Pancreas (tissue), 10 donors: ENCODE measurements at regions not wholly inside any gene's neighbourhood (a gene's known extent, or its start where the extent isn't known, plus 50 kb on each side); places are given as distances from the start of the nearest gene placed in this dataset.
A peak's percentile ranks its signal among the peaks of the same experiment; 100 is the strongest.

Experiments
- ATAC-seq, 4 donors: fragments of 200-7000 bp; cut with Tn5 transposase; one replicate each; pipeline versions ENCODE4 v1.8.0 to v1.9.1; 2020; ENCODE audit warnings: mild to moderate bottlenecking in 4 of 4, moderate library complexity in 4 of 4
- DNase-seq, 6 donors: peaks; one replicate each; pipeline ENCODE4 v3.0.0-alpha.2; 2020
- FAIRE-seq: peaks from 2 replicates; lab custom pipeline; 2012; peaks lifted over from hg19 to GRCh38; lab: Jason Lieb, UNC
- H3K27ac ChIP-seq, 4 donors: fragments of 200-600 bp; sonication (generic); 1 replicate in 3 of 4; 2 replicates in 1 of 4; pipeline versions ENCODE4 v1.5.0 to v1.8.0; 2020
- H3K27me3 ChIP-seq, 4 donors: fragments of 200-600 bp; one replicate each; pipeline ENCODE4 v1.8.0; 2021
- H3K36me3 ChIP-seq, 3 donors: fragments of 200-600 bp; sonication (generic) in 1 of 3; one replicate each; pipeline versions ENCODE4 v1.5.0 to v1.8.0; 2020 to 2021
- H3K4me1 ChIP-seq, 3 donors: fragments of 200-600 bp; one replicate each; pipeline ENCODE4 v1.8.0; 2021
- H3K4me3 ChIP-seq, 4 donors: fragments of 200-600 bp; sonication (generic) in 2 of 4; one replicate each; pipeline versions ENCODE4 v1.5.0 to v1.8.0; 2020 to 2021
- H3K9me3 ChIP-seq, 4 donors: fragments of 200-600 bp; one replicate each; pipeline ENCODE4 v1.8.0; 2021
- CTCF ChIP-seq, 4 donors: fragments of 200-600 bp; sonication (generic) in 3 of 4; IDR thresholded peaks; one replicate each; pipeline versions ENCODE4 v1.5.0 to v1.8.0; 2021; ENCODE audit warnings: antibody characterized with exemption in 4 of 4
- WGBS, 2 donors: extraction: QIAGEN DNeasy Blood & Tissue Kit; methylation state at CpG; one replicate each; pipeline ENCODE4 v1.1.7; 2013; 5-methylcytosine and 5-hydroxymethylcytosine counted together
- intact Hi-C, 3 donors: fragments of 100-400 bp; cut with DNase I; formaldehyde crosslinking; loops; one replicate each; pipeline versions ENCODE4 v1.11.1 to v1.14.2; 2022
- donor health status: healthy with polysubstance abuse.
- donor health status: DM: no; HTN: no; CAD: no; lungs with moderate emphysema.
- donor health status: DM: no; HTN: no; CAD: no.
- donor health status: control.
- donor health status: control.
- donor health status: Bipolar disorder and iron deficiency.
- donor health status: DM: yes; HTN: yes; CAD: no.
- donor health status: DM: no; HTN: no; CAD: no.
- donor health status: DM: no; HTN: no; CAD: no.
- donor health status: DM: yes; HTN: yes; CAD: no.

- intact Hi-C loops = no loop called here
- Histone ChIP-seq H3K36me3 (no peaks in the 10 kb centered on the region), H3K9me3 (no peaks in the 10 kb centered on the region), H3K4me1 (peaks cover 19 to 39% (median 27%) of the 10 kb centered on the region in 3 donors), H3K27ac (peak overlapping the region in 2 of 4 donors; percentile 46 to 48), H3K27me3 (no peaks in the 10 kb centered on the region), H3K4me3 (no peak overlapping the region)
- DNase-seq = no peak
- ATAC-seq = no peak
- WGBS, 2 donors = 81% methylated on average over 3 of the region's 3 CpGs
- no peak for TF ChIP-seq CTCF (IDR thresholded peaks at IDR 0.05)
- FAIRE-seq = no peak
These were observed 82.9 kb downstream of the ARF6 start for GRCh38 chr14:49975799-49976198.

GRCh38 chr14:49977126-49977841, 84.4 kb downstream of the ARF6 start:
- Histone ChIP-seq H3K27me3 (no peaks in the 10 kb centered on the region), H3K27ac (peak overlapping the region in 1 of 4 donors; percentile 8), H3K36me3 (no peaks in the 10 kb centered on the region), H3K9me3 (no peaks in the 10 kb centered on the region), H3K4me1 (peaks cover 9 to 24% (median 14%) of the 10 kb centered on the region in 3 donors), H3K4me3 (no peak overlapping the region)
- FAIRE-seq (no peak), DNase-seq (no peak), ATAC-seq (no peak)
- intact Hi-C loops = no loop called here
- no peak for TF ChIP-seq CTCF (IDR thresholded peaks at IDR 0.05)
- 80 to 92% methylated on average over 5 of the region's 5 CpGs for WGBS, 2 donors

DNA sequence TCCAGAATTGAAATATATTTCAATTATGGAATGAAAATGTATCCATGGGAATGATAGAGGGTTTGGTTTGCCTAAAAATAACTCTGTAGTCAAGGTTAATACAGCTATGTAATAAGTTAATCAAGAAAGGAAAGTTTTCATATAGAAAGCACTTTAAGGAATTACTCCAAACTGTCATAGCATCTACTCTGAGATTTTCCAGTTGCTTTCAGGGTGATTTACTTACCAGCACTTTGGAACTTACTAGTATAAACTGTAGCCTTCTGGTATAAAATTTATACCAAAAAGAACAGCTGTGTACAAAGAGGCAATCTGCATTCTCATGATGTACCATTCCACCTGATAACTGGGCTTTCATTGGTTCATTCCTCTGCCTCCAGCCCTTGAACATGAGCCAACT, 87.1 kb downstream of the ARF6 start:
- TF ChIP-seq CTCF (IDR thresholded peaks at IDR 0.05) = no peak
- FAIRE-seq (no peak), ATAC-seq (no peak), DNase-seq (no peak)
- Histone ChIP-seq H3K9me3 (no peaks in the 10 kb centered on the region), H3K27ac (no peak overlapping the region), H3K4me3 (no peak overlapping the region), H3K27me3 (no peaks in the 10 kb centered on the region), H3K4me1 (peaks cover 0 to 10% (median 0%) of the 10 kb centered on the region in 3 donors), H3K36me3 (no peaks in the 10 kb centered on the region)
- intact Hi-C loops = no loop called here

DNA sequence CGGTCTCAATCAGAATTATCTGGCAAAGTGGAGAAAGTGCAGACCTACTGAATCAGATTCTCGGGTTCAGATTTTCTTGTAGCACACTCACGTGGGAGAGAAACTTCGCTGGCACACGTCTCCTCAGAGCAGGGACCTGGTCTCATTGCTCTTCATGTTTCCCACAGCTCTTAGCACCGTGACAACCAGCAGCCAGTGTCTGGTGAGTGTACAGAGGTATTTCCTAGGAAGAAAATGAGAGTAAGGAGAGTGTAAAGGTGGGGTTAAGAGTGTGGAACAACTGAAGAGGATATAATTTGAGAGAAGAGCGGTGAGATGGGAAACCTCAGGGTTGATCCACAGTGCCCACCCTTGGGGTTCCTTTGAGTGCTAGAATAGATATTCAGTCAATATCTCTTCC, 89.2 kb downstream of the ARF6 start:
- Histone ChIP-seq H3K4me1 (peaks cover 0 to 10% (median 9%) of the 10 kb centered on the region in 3 donors), H3K27me3 (no peaks in the 10 kb centered on the region), H3K9me3 (no peaks in the 10 kb centered on the region), H3K4me3 (peak overlapping the region in 1 of 4 donors; percentile 6), H3K36me3 (no peaks in the 10 kb centered on the region), H3K27ac (peak overlapping the region in 3 of 4 donors; percentile 14 to 52 (median 51))
- intact Hi-C loops = no loop called here
- 63 to 71% methylated on average over 7 of the region's 7 CpGs for WGBS, 2 donors
- DNase-seq (no peak), ATAC-seq (peak in 3 of 4 donors; percentile 14 to 27 (median 15)), FAIRE-seq (no peak)
- no peak for TF ChIP-seq CTCF (IDR thresholded peaks at IDR 0.05)

DNA sequence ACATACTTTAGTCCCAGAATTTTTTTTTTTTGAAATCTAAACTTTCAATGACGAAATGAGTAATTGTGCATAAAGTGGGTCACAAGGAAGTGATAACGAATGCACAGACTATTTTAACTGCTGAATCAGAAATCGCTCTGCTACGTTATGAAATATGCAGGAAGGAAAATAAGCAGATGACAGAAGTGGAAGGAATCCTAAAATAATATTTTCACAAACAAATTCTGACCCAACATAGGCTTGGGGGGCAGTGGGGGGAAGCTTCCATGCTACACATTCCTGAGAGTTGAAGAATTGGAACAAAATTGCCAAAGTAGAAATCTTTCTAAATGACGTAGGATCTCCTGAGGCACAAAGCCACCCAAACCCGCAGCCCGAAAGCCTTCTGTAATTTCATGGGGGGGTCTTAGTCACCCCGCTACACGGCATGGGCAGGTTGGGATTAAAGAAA, 89.6 kb downstream of the ARF6 start:
- H3K9me3 ChIP-seq = no peaks in the 10 kb centered on the region
- H3K36me3 ChIP-seq = no peaks in the 10 kb centered on the region
- no peak for FAIRE-seq
- no peaks in the 10 kb centered on the region for H3K27me3 ChIP-seq
- intact Hi-C loops = no loop called here
- DNase-seq = no peak
- H3K27ac ChIP-seq = peak overlapping the region in 3 of 4 donors; percentile 14 to 52 (median 51)
- peak overlapping the region in 1 of 4 donors; percentile 6 for H3K4me3 ChIP-seq
- peak in 3 of 4 donors; percentile 27 to 56 (median 42) for ATAC-seq
- WGBS, 2 donors = 37 to 49% methylated on average over 9 of the region's 9 CpGs
- peaks cover 0 to 11% (median 10%) of the 10 kb centered on the region in 3 donors for H3K4me1 ChIP-seq
- no peak for TF ChIP-seq CTCF (IDR thresholded peaks at IDR 0.05)
